ENCODE measurements at regions not wholly inside any gene's neighbourhood (a gene's known extent, or its start where the extent isn't known, plus 50 kb on each side); places are given as distances from the start of the nearest gene placed in this dataset.

GRCh38 chrX:131392666-131393065 is 103.6 kb upstream of the IGSF1 start:
- TF ChIP-seq, protein P1, sequence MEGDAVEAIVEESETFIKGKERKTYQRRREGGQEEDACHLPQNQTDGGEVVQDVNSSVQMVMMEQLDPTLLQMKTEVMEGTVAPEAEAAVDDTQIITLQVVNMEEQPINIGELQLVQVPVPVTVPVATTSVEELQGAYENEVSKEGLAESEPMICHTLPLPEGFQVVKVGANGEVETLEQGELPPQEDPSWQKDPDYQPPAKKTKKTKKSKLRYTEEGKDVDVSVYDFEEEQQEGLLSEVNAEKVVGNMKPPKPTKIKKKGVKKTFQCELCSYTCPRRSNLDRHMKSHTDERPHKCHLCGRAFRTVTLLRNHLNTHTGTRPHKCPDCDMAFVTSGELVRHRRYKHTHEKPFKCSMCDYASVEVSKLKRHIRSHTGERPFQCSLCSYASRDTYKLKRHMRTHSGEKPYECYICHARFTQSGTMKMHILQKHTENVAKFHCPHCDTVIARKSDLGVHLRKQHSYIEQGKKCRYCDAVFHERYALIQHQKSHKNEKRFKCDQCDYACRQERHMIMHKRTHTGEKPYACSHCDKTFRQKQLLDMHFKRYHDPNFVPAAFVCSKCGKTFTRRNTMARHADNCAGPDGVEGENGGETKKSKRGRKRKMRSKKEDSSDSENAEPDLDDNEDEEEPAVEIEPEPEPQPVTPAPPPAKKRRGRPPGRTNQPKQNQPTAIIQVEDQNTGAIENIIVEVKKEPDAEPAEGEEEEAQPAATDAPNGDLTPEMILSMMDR (IDR thresholded peaks at IDR 0.05; ENCODE audit: low read depth, low read length, missing input control), result no peak
- TF ChIP-seq JUND (IDR thresholded peaks at IDR 0.05) (no peak), YY1 (IDR thresholded peaks at IDR 0.05) (no peak), FOXA1 (IDR thresholded peaks at IDR 0.05) (no peak), NR2F2 (IDR thresholded peaks at IDR 0.05) (no peak)
- TF ChIP-seq, protein P2, sequence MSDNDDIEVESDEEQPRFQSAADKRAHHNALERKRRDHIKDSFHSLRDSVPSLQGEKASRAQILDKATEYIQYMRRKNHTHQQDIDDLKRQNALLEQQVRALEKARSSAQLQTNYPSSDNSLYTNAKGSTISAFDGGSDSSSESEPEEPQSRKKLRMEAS (IDR thresholded peaks at IDR 0.05), result no peak

Measured in liver (tissue), 3 donors.